ENCODE measurements at regions not wholly inside any gene's neighbourhood (a gene's known extent, or its start where the extent isn't known, plus 50 kb on each side); places are given as distances from the start of the nearest gene placed in this dataset.

DNA sequence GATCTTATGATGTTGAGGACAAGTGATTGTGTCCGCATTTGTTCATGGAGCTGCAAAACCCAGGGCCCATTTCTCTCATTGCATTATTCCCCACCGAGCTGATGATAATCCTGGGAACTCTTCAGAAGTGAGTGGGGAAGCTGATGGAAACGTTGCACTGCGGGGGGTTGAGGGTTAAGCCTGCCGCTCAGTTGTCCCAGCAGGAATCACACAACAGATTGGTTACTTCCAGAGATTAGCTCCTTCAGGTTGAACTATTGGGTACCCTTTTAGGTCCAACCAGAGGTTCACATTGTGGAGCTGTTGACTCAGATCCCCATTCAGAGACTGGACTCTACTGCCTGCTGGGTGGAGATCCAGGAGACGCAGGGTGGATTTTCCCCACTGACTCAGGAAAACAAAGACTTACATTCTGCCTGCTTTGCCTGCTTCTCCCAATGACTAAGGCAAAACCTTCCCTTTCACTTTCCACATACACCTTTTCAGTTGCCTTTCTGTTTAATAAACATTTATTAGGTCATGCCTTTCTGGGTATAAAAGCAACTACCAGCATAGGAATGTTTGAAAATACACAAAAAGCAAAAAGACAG, 286.4 kb downstream of the TXNL1 start:
- TF ChIP-seq, protein P1, sequence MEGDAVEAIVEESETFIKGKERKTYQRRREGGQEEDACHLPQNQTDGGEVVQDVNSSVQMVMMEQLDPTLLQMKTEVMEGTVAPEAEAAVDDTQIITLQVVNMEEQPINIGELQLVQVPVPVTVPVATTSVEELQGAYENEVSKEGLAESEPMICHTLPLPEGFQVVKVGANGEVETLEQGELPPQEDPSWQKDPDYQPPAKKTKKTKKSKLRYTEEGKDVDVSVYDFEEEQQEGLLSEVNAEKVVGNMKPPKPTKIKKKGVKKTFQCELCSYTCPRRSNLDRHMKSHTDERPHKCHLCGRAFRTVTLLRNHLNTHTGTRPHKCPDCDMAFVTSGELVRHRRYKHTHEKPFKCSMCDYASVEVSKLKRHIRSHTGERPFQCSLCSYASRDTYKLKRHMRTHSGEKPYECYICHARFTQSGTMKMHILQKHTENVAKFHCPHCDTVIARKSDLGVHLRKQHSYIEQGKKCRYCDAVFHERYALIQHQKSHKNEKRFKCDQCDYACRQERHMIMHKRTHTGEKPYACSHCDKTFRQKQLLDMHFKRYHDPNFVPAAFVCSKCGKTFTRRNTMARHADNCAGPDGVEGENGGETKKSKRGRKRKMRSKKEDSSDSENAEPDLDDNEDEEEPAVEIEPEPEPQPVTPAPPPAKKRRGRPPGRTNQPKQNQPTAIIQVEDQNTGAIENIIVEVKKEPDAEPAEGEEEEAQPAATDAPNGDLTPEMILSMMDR (IDR thresholded peaks at IDR 0.05) = no peak
- TF ChIP-seq, protein P2, sequence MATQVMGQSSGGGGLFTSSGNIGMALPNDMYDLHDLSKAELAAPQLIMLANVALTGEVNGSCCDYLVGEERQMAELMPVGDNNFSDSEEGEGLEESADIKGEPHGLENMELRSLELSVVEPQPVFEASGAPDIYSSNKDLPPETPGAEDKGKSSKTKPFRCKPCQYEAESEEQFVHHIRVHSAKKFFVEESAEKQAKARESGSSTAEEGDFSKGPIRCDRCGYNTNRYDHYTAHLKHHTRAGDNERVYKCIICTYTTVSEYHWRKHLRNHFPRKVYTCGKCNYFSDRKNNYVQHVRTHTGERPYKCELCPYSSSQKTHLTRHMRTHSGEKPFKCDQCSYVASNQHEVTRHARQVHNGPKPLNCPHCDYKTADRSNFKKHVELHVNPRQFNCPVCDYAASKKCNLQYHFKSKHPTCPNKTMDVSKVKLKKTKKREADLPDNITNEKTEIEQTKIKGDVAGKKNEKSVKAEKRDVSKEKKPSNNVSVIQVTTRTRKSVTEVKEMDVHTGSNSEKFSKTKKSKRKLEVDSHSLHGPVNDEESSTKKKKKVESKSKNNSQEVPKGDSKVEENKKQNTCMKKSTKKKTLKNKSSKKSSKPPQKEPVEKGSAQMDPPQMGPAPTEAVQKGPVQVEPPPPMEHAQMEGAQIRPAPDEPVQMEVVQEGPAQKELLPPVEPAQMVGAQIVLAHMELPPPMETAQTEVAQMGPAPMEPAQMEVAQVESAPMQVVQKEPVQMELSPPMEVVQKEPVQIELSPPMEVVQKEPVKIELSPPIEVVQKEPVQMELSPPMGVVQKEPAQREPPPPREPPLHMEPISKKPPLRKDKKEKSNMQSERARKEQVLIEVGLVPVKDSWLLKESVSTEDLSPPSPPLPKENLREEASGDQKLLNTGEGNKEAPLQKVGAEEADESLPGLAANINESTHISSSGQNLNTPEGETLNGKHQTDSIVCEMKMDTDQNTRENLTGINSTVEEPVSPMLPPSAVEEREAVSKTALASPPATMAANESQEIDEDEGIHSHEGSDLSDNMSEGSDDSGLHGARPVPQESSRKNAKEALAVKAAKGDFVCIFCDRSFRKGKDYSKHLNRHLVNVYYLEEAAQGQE (IDR thresholded peaks at IDR 0.05; ENCODE audit: insufficient read depth in 1 of 2, low read depth in 2 of 2, low read length in 1 of 2) = no peak

All from Panc1 (cell line).